Omental fat pad (tissue), 3 donors: ENCODE measurements at regions not wholly inside any gene's neighbourhood (a gene's known extent, or its start where the extent isn't known, plus 50 kb on each side); places are given as distances from the start of the nearest gene placed in this dataset.
"Not testable (repeated sequence)": the region's sequence is repeated elsewhere in the genome, so short reads cannot be mapped to it uniquely, and the experiment has no call there.

Experiments used
- ATAC-seq: fragments of 150-250 bp; one replicate; pipeline ENCODE4 v1.9.1; 2016; ENCODE audit warnings: mild to moderate bottlenecking, moderate library complexity; ENCODE audit not compliant: low FRiP score
- DNase-seq: peaks from one replicate; pipeline ENCODE4 v3.0.0-alpha.2; 2019; ENCODE audit warnings: low spot score
- TF ChIP-seq, protein P1 (sequence below), 3 donors: fragments of 450-650 bp; IDR thresholded peaks; one replicate each; pipeline ENCODE4 v1.5.1; 2016 to 2017; ENCODE audit warnings: antibody characterized with exemption in 3 of 3, mild to moderate bottlenecking in 3 of 3, moderate library complexity in 2 of 3

- ATAC-seq, result no peak
- TF ChIP-seq, protein P1, sequence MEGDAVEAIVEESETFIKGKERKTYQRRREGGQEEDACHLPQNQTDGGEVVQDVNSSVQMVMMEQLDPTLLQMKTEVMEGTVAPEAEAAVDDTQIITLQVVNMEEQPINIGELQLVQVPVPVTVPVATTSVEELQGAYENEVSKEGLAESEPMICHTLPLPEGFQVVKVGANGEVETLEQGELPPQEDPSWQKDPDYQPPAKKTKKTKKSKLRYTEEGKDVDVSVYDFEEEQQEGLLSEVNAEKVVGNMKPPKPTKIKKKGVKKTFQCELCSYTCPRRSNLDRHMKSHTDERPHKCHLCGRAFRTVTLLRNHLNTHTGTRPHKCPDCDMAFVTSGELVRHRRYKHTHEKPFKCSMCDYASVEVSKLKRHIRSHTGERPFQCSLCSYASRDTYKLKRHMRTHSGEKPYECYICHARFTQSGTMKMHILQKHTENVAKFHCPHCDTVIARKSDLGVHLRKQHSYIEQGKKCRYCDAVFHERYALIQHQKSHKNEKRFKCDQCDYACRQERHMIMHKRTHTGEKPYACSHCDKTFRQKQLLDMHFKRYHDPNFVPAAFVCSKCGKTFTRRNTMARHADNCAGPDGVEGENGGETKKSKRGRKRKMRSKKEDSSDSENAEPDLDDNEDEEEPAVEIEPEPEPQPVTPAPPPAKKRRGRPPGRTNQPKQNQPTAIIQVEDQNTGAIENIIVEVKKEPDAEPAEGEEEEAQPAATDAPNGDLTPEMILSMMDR (IDR thresholded peaks at IDR 0.05), result no peak
- DNase-seq, result no peak
These were observed 119.4 kb upstream of the CXADR start for GRCh38 chr21:17393413-17393812.

GRCh38 chr21:17396948-17397347, 115.9 kb upstream of the CXADR start:
- DNase-seq (no peak), ATAC-seq (no peak)
- TF ChIP-seq, protein P1 (IDR thresholded peaks at IDR 0.05), result no peak

GRCh38 chr21:17397703-17398102, 115.1 kb upstream of the CXADR start:
- ATAC-seq (no peak), DNase-seq (no peak)
- TF ChIP-seq, protein P1 (IDR thresholded peaks at IDR 0.05), result no peak

DNA sequence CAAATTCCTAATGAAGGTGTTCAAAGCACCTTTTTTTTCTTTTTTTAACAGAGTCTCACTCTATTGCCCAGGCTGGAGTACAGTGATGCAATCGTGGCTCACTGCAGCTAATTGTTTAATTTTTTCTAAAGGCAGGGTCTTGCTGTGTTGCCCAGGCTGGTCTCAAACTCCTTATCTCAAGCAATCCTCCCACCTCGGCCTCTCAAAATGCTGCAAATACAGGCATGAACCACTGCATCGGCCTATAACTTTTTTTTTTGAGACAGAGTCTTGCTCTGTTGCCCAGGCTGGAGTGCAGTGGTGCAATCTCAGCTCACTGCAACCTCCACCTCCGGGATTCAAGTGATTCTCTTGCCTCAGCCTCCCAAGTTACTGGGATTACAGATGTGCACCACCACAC, 113.9 kb upstream of the CXADR start:
- DNase-seq, ATAC-seq: not testable (repeated sequence)

- ATAC-seq (peak; percentile 51), DNase-seq (no peak)
- TF ChIP-seq, protein P1 (IDR thresholded peaks at IDR 0.05), result no peak
These were observed 109.9 kb upstream of the CXADR start for GRCh38 chr21:17402937-17403336.

DNA sequence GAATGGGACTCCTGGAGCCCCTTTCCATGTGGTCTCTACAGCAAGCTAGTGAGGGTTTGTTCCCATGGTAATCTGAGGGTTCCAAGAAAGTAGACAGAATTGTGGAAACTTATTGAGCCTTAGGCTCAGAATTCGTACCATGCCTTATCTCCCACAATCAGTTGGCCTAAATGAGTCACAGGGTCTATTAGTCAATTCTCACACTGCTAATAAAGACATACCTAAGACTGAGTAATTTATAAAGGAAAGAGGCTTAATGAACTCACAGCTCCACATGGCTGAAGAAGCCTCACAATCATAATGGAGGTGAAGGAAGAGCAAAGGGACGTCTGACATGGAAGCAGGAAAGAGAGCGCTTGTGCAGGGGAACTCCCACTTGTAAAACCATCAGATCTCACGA, 106.6 kb upstream of the CXADR start:
- ATAC-seq (no peak), DNase-seq (no peak)
- TF ChIP-seq, protein P1 (IDR thresholded peaks at IDR 0.05), result no peak

GRCh38 chr21:17414766-17415165, 98.1 kb upstream of the CXADR start:
- DNase-seq (no peak), ATAC-seq (no peak)
- TF ChIP-seq, protein P1 (IDR thresholded peaks at IDR 0.05), result no peak

- TF ChIP-seq, protein P1 (IDR thresholded peaks at IDR 0.05), result no peak
- peak; percentile 61 for ATAC-seq
- no peak for DNase-seq
These were observed 96.7 kb upstream of the CXADR start for GRCh38 chr21:17416139-17416538.
